Trophoblast cell (in vitro differentiated cells and primary cell): ENCODE measurements at regions not wholly inside any gene's neighbourhood (a gene's known extent, or its start where the extent isn't known, plus 50 kb on each side); places are given as distances from the start of the nearest gene placed in this dataset.

Experiments used
- DNase-seq, 2 donors: peaks; one replicate each; pipeline ENCODE4 v3.0.0-alpha.2; 2016
- H2AFZ ChIP-seq: 2 replicates; pipeline ENCODE4 v1.6.1; 2013; ENCODE audit warnings: low read length, moderate library complexity, mild to moderate bottlenecking; ENCODE audit not compliant: insufficient read depth, poor library complexity
- H2AK5ac ChIP-seq: 2 replicates; pipeline ENCODE4 v1.6.1; 2013; ENCODE audit warnings: mild to moderate bottlenecking, low read length
- H2BK120ac ChIP-seq: 2 replicates; pipeline ENCODE4 v1.6.1; 2013; ENCODE audit warnings: low read length, mild to moderate bottlenecking, moderate library complexity; ENCODE audit not compliant: insufficient read depth, poor library complexity
- H2BK12ac ChIP-seq: 2 replicates; pipeline ENCODE4 v1.6.1; 2013; ENCODE audit warnings: mild to moderate bottlenecking, low read length, moderate library complexity
- H2BK5ac ChIP-seq: 2 replicates; pipeline ENCODE4 v1.6.1; 2013; ENCODE audit warnings: low read length, low read depth, moderate library complexity, mild to moderate bottlenecking; ENCODE audit not compliant: poor library complexity
- H3K14ac ChIP-seq: 2 replicates; pipeline ENCODE4 v1.6.1; 2013; ENCODE audit warnings: mild to moderate bottlenecking, low read length
- H3K18ac ChIP-seq: 2 replicates; pipeline ENCODE4 v1.6.1; 2013; ENCODE audit warnings: mild to moderate bottlenecking, low read length
- H3K23ac ChIP-seq: 2 replicates; pipeline ENCODE4 v1.6.1; 2013; ENCODE audit warnings: low read length
- H3K27ac ChIP-seq: 2 replicates; pipeline ENCODE4 v1.5.1; 2013; ENCODE audit warnings: low read depth, mild to moderate bottlenecking, inconsistent platforms, low read length, moderate library complexity
- H3K27me3 ChIP-seq: 2 replicates; pipeline ENCODE4 v1.6.1; 2013; ENCODE audit warnings: inconsistent platforms, mild to moderate bottlenecking, low read length, moderate library complexity; ENCODE audit not compliant: insufficient read depth
- H3K36me3 ChIP-seq, 2 experiments: 1 replicate in 1 of 2; 2 replicates in 1 of 2; pipeline ENCODE4 v1.6.1; 2013; ENCODE audit warnings: low read length in 2 of 2, mild to moderate bottlenecking in 2 of 2, moderate library complexity in 1 of 2; ENCODE audit not compliant: insufficient read depth in 2 of 2, control insufficient read depth in 1 of 2
- H3K4ac ChIP-seq: 2 replicates; pipeline ENCODE4 v1.6.1; 2013; ENCODE audit warnings: low read depth, mild to moderate bottlenecking, low read length, moderate library complexity
- H3K4me1 ChIP-seq, 2 experiments: 1 replicate in 1 of 2; 2 replicates in 1 of 2; pipeline ENCODE4 v1.6.1; 2013; ENCODE audit warnings: low read length in 2 of 2, mild to moderate bottlenecking in 2 of 2, moderate library complexity in 1 of 2; ENCODE audit not compliant: insufficient read depth in 2 of 2, control insufficient read depth in 1 of 2
- H3K4me2 ChIP-seq: 2 replicates; pipeline ENCODE4 v1.6.1; 2013; ENCODE audit warnings: inconsistent platforms, mild to moderate bottlenecking, low read length, moderate library complexity
- H3K4me3 ChIP-seq: 2 replicates; pipeline ENCODE4 v1.5.1; 2013; ENCODE audit warnings: mild to moderate bottlenecking, low read depth, low read length, inconsistent platforms
- H3K79me1 ChIP-seq: one replicate; pipeline ENCODE4 v1.6.1; 2013; ENCODE audit warnings: low read length
- H3K79me2 ChIP-seq: 2 replicates; pipeline ENCODE4 v1.6.1; 2013; ENCODE audit warnings: low read length, mild to moderate bottlenecking; ENCODE audit not compliant: control insufficient read depth, insufficient read depth, poor library complexity
- H3K9ac ChIP-seq: 2 replicates; pipeline ENCODE4 v1.6.1; 2013; ENCODE audit warnings: mild to moderate bottlenecking, low read length
- H3K9me3 ChIP-seq: 2 replicates; pipeline ENCODE4 v1.6.1; 2013; ENCODE audit warnings: low read depth, mild to moderate bottlenecking, control low read depth, inconsistent platforms, low read length; ENCODE audit not compliant: insufficient read depth
- H4K12ac ChIP-seq: 2 replicates; pipeline ENCODE4 v1.6.1; 2013; ENCODE audit warnings: low read depth, mild to moderate bottlenecking, low read length, moderate library complexity
- H4K8ac ChIP-seq: 2 replicates; pipeline ENCODE4 v1.6.1; 2013; ENCODE audit warnings: low read depth, mild to moderate bottlenecking, low read length, moderate library complexity
- H4K91ac ChIP-seq: one replicate; pipeline ENCODE4 v1.6.1; 2013; ENCODE audit warnings: low read depth, mild to moderate bottlenecking, low read length, moderate library complexity
- WGBS: extraction: QIAGEN DNeasy Blood & Tissue Kit; methylation state at CpG from one replicate; pipeline ENCODE4 v1.1.7; 2013; ENCODE audit warnings: missing lambda C conversion rate; ENCODE audit not compliant: insufficient read length, insufficient coverage; ENCODE audit errors: extremely low coverage; 5-methylcytosine and 5-hydroxymethylcytosine counted together

DNA sequence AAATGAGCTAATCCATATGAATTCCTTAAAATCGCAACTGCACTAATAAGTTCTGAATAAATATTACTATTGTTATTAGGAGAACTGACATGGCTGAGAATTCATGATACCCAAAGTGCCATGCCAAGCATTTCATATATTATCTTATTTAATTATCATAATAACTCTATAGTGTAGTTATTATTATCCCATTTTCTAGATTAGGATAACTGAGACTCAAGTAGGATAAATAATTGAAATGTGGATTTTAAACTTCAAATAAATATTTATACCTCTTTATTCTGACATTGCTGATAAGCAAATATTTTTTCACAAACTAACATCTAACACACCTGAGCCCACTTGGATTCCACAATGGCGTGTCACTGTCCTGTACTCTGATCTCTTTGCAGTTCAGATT is 492.7 kb downstream of the IRS1 start:
- H2AK5ac ChIP-seq = no peak overlapping the region
- no peak overlapping the region for H3K4me3 ChIP-seq
- WGBS = no CpG with 5 or more reads among the region's 2 CpGs
- no peak overlapping the region for H3K4ac ChIP-seq
- H3K79me1 ChIP-seq = no peaks in the 10 kb centered on the region
- H3K9me3 ChIP-seq = no peaks in the 10 kb centered on the region
- H2BK12ac ChIP-seq = no peak overlapping the region
- H3K23ac ChIP-seq = no peak overlapping the region
- H2BK5ac ChIP-seq = no peak overlapping the region
- no peak overlapping the region for H4K12ac ChIP-seq
- DNase-seq = no peak
- H3K18ac ChIP-seq = no peak overlapping the region
- no peak overlapping the region for H3K9ac ChIP-seq
- H3K27me3 ChIP-seq = no peaks in the 10 kb centered on the region
- H3K79me2 ChIP-seq = no peaks in the 10 kb centered on the region
- H4K91ac ChIP-seq = no peak overlapping the region
- H3K4me1 ChIP-seq = no peaks in the 10 kb centered on the region
- H3K36me3 ChIP-seq = no peaks in the 10 kb centered on the region
- H3K27ac ChIP-seq = no peak overlapping the region
- H3K14ac ChIP-seq = no peak overlapping the region
- H2BK120ac ChIP-seq = no peak overlapping the region
- no peak overlapping the region for H3K4me2 ChIP-seq
- no peak overlapping the region for H4K8ac ChIP-seq
- no peak overlapping the region for H2AFZ ChIP-seq

DNA sequence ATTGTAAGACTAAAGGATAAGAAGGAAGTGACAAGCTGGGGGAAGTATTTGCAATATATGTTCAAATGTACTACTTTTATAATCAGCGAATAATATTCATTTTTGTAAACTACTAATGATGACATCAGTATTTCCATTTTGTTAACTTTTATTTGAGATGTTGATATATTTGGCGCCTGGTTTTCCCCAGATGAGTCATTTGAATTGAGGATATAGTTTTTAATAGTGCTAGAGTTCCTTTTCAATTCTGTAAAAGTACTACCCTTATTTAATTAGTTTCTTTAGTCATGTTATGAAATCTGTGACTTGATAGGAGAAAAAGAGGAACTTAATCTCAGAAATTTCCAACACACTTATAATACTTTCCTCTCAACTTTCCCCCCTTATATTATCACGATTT is 495.3 kb downstream of the IRS1 start:
- no peak overlapping the region for H4K12ac ChIP-seq

DNA sequence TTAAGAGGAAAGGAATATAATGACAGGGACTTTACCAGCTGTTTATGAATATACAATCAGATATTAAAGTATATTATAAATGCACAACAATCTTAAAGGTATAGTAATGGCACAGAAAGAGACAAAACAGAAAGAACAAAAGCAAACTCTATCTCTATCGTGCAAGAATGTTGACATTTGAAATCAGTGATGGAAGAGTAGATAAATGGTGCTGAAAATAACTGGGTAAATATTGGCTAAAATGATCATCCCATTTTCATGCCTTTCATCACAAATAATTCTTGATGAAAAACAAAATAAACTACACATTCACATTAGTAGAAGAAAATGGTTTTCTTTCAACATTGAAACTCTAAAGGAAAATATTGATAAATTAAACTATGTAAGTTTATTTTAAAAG is 495.9 kb downstream of the IRS1 start:
- Histone ChIP-seq H2AFZ (no peak overlapping the region), H3K4me2 (no peak overlapping the region), H3K79me1 (no peaks in the 10 kb centered on the region), H3K4me1 (no peaks in the 10 kb centered on the region), H2AK5ac (no peak overlapping the region), H3K9ac (no peak overlapping the region), H3K27me3 (no peaks in the 10 kb centered on the region), H3K27ac (no peak overlapping the region), H3K36me3 (no peaks in the 10 kb centered on the region), H3K18ac (no peak overlapping the region), H4K12ac (no peak overlapping the region), H2BK12ac (no peak overlapping the region), H3K23ac (no peak overlapping the region), H4K8ac (no peak overlapping the region), H3K4ac (no peak overlapping the region), H3K79me2 (no peaks in the 10 kb centered on the region), H3K14ac (no peak overlapping the region), H2BK5ac (no peak overlapping the region), H3K9me3 (no peaks in the 10 kb centered on the region), H2BK120ac (no peak overlapping the region), H3K4me3 (no peak overlapping the region), H4K91ac (no peak overlapping the region)
- no peak for DNase-seq
- no CpG with 5 or more reads among the region's 1 CpG for WGBS

More for the DNA sequence above, 495.3 kb downstream of the IRS1 start:
- H3K79me1 ChIP-seq = no peaks in the 10 kb centered on the region
- no peak overlapping the region for H3K9ac ChIP-seq
- no peak overlapping the region for H2BK120ac ChIP-seq
- H3K4me1 ChIP-seq = no peaks in the 10 kb centered on the region
- H3K79me2 ChIP-seq = no peaks in the 10 kb centered on the region
- H2AFZ ChIP-seq = no peak overlapping the region
- H4K91ac ChIP-seq = no peak overlapping the region
- no peak overlapping the region for H3K4me3 ChIP-seq
- no peak overlapping the region for H3K23ac ChIP-seq
- H2BK5ac ChIP-seq = no peak overlapping the region
- WGBS = 100% methylated on average over 1 of the region's 3 CpGs
- H3K9me3 ChIP-seq = no peaks in the 10 kb centered on the region
- no peak overlapping the region for H3K27ac ChIP-seq
- no peak overlapping the region for H2AK5ac ChIP-seq
- H3K4ac ChIP-seq = no peak overlapping the region
- H4K8ac ChIP-seq = no peak overlapping the region
- H3K18ac ChIP-seq = no peak overlapping the region
- no peak overlapping the region for H3K4me2 ChIP-seq
- no peak overlapping the region for H3K14ac ChIP-seq
- DNase-seq = no peak
- H3K36me3 ChIP-seq = no peaks in the 10 kb centered on the region
- H3K27me3 ChIP-seq = no peaks in the 10 kb centered on the region
- no peak overlapping the region for H2BK12ac ChIP-seq

DNA sequence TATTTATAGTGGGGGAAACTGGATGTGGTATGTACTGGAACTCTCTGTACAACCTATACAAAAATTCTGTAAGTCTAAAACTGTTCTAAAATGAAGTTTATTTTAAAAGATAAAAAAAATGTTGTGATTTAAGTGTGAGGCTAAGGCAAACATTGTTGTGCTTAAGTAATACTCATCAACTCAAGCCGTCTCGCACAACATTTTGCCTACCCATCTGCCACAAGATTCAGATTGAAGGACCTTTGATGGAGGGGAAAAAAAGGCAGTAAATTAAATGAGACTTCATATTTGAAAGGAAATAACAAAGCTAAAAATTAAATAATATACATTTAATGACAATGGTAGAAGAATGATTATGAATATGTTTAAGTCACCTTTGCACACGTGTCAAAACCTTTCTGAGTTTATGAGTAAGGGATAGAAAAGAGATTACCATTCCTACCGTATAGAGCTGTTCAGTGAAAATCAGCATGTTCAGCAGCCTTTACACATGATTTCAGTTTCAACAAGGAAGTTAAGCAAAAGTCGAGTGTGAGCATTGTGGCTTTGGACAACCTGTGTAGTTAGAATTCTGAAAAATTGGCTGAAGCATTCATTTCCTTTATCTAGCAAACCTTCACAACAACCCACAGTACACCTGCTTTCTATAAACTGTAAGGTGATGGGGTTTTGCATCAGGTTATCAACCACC is 499.3 kb downstream of the IRS1 start:
- no peak overlapping the region for H2BK120ac ChIP-seq
- no peak overlapping the region for H2BK12ac ChIP-seq
- H3K27me3 ChIP-seq = no peaks in the 10 kb centered on the region
- H4K91ac ChIP-seq = no peak overlapping the region
- H3K4me1 ChIP-seq = no peaks in the 10 kb centered on the region
- H3K18ac ChIP-seq = no peak overlapping the region
- DNase-seq = no peak
- no peak overlapping the region for H3K4me2 ChIP-seq
- no peak overlapping the region for H3K9ac ChIP-seq
- no peaks in the 10 kb centered on the region for H3K36me3 ChIP-seq
- H2AK5ac ChIP-seq = no peak overlapping the region
- no peak overlapping the region for H3K4me3 ChIP-seq
- H3K79me1 ChIP-seq = no peaks in the 10 kb centered on the region
- H3K14ac ChIP-seq = no peak overlapping the region
- no peaks in the 10 kb centered on the region for H3K9me3 ChIP-seq
- no peak overlapping the region for H2BK5ac ChIP-seq
- no peak overlapping the region for H3K4ac ChIP-seq
- no peak overlapping the region for H2AFZ ChIP-seq
- H4K8ac ChIP-seq = no peak overlapping the region
- H3K23ac ChIP-seq = no peak overlapping the region
- H3K79me2 ChIP-seq = no peaks in the 10 kb centered on the region
- no peak overlapping the region for H4K12ac ChIP-seq
- H3K27ac ChIP-seq = no peak overlapping the region
- whole genome bisulfite sequencing = no CpG with 5 or more reads among the region's 5 CpGs
